ENCODE measurements at regions not wholly inside any gene's neighbourhood (a gene's known extent, or its start where the extent isn't known, plus 50 kb on each side); places are given as distances from the start of the nearest gene placed in this dataset.

GRCh38 chr6:67073938-67074337, 1366.9 kb upstream of the EYS start:
- no peaks in the 10 kb centered on the region for H3K27me3 ChIP-seq (ENCODE audit: control insufficient read depth in 1 of 2, insufficient read depth in 2 of 2, low read length in 1 of 2)
- no peak overlapping the region for H3K27ac ChIP-seq (ENCODE audit: low read depth in 1 of 2, low read length in 2 of 2)
- no peak overlapping the region for H3K4me3 ChIP-seq (ENCODE audit: low read length in 2 of 2)
- H3K4me1 ChIP-seq (ENCODE audit: control insufficient read depth in 1 of 2, insufficient read depth in 2 of 2, low read length in 2 of 2), result no peaks in the 10 kb centered on the region
- ATAC-seq (ENCODE audit: low FRiP score) (no peak), DNase-seq (no peak)
- 59 to 80% methylated on average over 3 of the region's 3 CpGs for WGBS, 2 donors
- H3K9me3 ChIP-seq (ENCODE audit: control insufficient read depth, low read length), result no peaks in the 10 kb centered on the region
- H3K36me3 ChIP-seq (ENCODE audit: control insufficient read depth in 1 of 2, insufficient read depth in 2 of 2, low read length in 1 of 2), result no peaks in the 10 kb centered on the region
- intact Hi-C loops (cut with DNase I), result no loop called here

GRCh38 chr6:67068781-67069180, 1361.8 kb upstream of the EYS start:
- Histone ChIP-seq H3K27ac (ENCODE audit: low read depth in 1 of 2, low read length in 2 of 2) (no peak overlapping the region), H3K27me3 (ENCODE audit: control insufficient read depth in 1 of 2, insufficient read depth in 2 of 2, low read length in 1 of 2) (no peaks in the 10 kb centered on the region), H3K9me3 (ENCODE audit: control insufficient read depth, low read length) (no peaks in the 10 kb centered on the region), H3K4me1 (ENCODE audit: control insufficient read depth in 1 of 2, insufficient read depth in 2 of 2, low read length in 2 of 2) (no peaks in the 10 kb centered on the region), H3K4me3 (ENCODE audit: low read length in 2 of 2) (no peak overlapping the region), H3K36me3 (ENCODE audit: control insufficient read depth in 1 of 2, insufficient read depth in 2 of 2, low read length in 1 of 2) (no peaks in the 10 kb centered on the region)
- no peak for DNase-seq
- intact Hi-C loops (cut with DNase I), result no loop called here
- ATAC-seq (ENCODE audit: low FRiP score), result no peak
- WGBS, 2 donors, result 91 to 95% methylated on average over 2 of the region's 2 CpGs

GRCh38 chr6:67064323-67064722, 1357.3 kb upstream of the EYS start:
- Histone ChIP-seq H3K9me3 (ENCODE audit: control insufficient read depth, low read length) (no peaks in the 10 kb centered on the region), H3K36me3 (ENCODE audit: control insufficient read depth in 1 of 2, insufficient read depth in 2 of 2, low read length in 1 of 2) (no peaks in the 10 kb centered on the region), H3K4me3 (ENCODE audit: low read length in 2 of 2) (no peak overlapping the region), H3K27me3 (ENCODE audit: control insufficient read depth in 1 of 2, insufficient read depth in 2 of 2, low read length in 1 of 2) (no peaks in the 10 kb centered on the region), H3K4me1 (ENCODE audit: control insufficient read depth in 1 of 2, insufficient read depth in 2 of 2, low read length in 2 of 2) (no peaks in the 10 kb centered on the region), H3K27ac (ENCODE audit: low read depth in 1 of 2, low read length in 2 of 2) (no peak overlapping the region)
- no peak for DNase-seq
- intact Hi-C loops (cut with DNase I), result no loop called here
- WGBS, 2 donors, result 69 to 71% methylated on average over 1 of the region's 1 CpG
- no peak for ATAC-seq (ENCODE audit: low FRiP score)

GRCh38 chr6:67047996-67048395, 1341.0 kb upstream of the EYS start:
- Histone ChIP-seq H3K27ac (ENCODE audit: low read depth in 1 of 2, low read length in 2 of 2) (no peak overlapping the region), H3K4me1 (ENCODE audit: control insufficient read depth in 1 of 2, insufficient read depth in 2 of 2, low read length in 2 of 2) (peaks cover 0 to 1% of the 10 kb centered on the region in 2 donors), H3K9me3 (ENCODE audit: control insufficient read depth, low read length) (no peaks in the 10 kb centered on the region), H3K27me3 (ENCODE audit: control insufficient read depth in 1 of 2, insufficient read depth in 2 of 2, low read length in 1 of 2) (no peaks in the 10 kb centered on the region), H3K4me3 (ENCODE audit: low read length in 2 of 2) (no peak overlapping the region), H3K36me3 (ENCODE audit: control insufficient read depth in 1 of 2, insufficient read depth in 2 of 2, low read length in 1 of 2) (no peaks in the 10 kb centered on the region)
- ATAC-seq (ENCODE audit: low FRiP score) (no peak), DNase-seq (no peak)
- intact Hi-C loops (cut with DNase I), result no loop called here
- WGBS, 2 donors, result 52 to 61% methylated on average over 1 of the region's 1 CpG

GRCh38 chr6:67045076-67045475, 1338.0 kb upstream of the EYS start:
- DNase-seq, result no peak
- no peak overlapping the region for H3K27ac ChIP-seq (ENCODE audit: low read depth in 1 of 2, low read length in 2 of 2)

GRCh38 chr6:67031451-67031850, 1324.4 kb upstream of the EYS start:
- DNase-seq, result no peak
- ATAC-seq (ENCODE audit: low FRiP score), result no peak
- Histone ChIP-seq H3K27ac (ENCODE audit: low read depth in 1 of 2, low read length in 2 of 2) (no peak overlapping the region), H3K4me3 (ENCODE audit: low read length in 2 of 2) (no peak overlapping the region), H3K9me3 (ENCODE audit: control insufficient read depth, low read length) (no peaks in the 10 kb centered on the region), H3K4me1 (ENCODE audit: control insufficient read depth in 1 of 2, insufficient read depth in 2 of 2, low read length in 2 of 2) (no peaks in the 10 kb centered on the region), H3K27me3 (ENCODE audit: control insufficient read depth in 1 of 2, insufficient read depth in 2 of 2, low read length in 1 of 2) (no peaks in the 10 kb centered on the region), H3K36me3 (ENCODE audit: control insufficient read depth in 1 of 2, insufficient read depth in 2 of 2, low read length in 1 of 2) (no peaks in the 10 kb centered on the region)
- intact Hi-C loops (cut with DNase I), result no loop called here
- 63 to 85% methylated on average over 9 of the region's 9 CpGs for WGBS, 2 donors

More at GRCh38 chr6:67045076-67045475, 1338.0 kb upstream of the EYS start:
- intact Hi-C loops (cut with DNase I), result no loop called here
- no peak for ATAC-seq (ENCODE audit: low FRiP score)
- Histone ChIP-seq H3K27me3 (ENCODE audit: control insufficient read depth in 1 of 2, insufficient read depth in 2 of 2, low read length in 1 of 2) (no peaks in the 10 kb centered on the region), H3K36me3 (ENCODE audit: control insufficient read depth in 1 of 2, insufficient read depth in 2 of 2, low read length in 1 of 2) (no peaks in the 10 kb centered on the region), H3K4me3 (ENCODE audit: low read length in 2 of 2) (no peak overlapping the region), H3K4me1 (ENCODE audit: control insufficient read depth in 1 of 2, insufficient read depth in 2 of 2, low read length in 2 of 2) (peaks cover 0 to 1% of the 10 kb centered on the region in 2 donors), H3K9me3 (ENCODE audit: control insufficient read depth, low read length) (no peaks in the 10 kb centered on the region)
- 59 to 75% methylated on average over 3 of the region's 3 CpGs for WGBS, 2 donors

GRCh38 chr6:67030861-67031260, 1323.8 kb upstream of the EYS start:
- 96 to 97% methylated on average over 19 of the region's 19 CpGs for WGBS, 2 donors
- intact Hi-C loops (cut with DNase I), result no loop called here

GRCh38 chr6:67016921-67017460, 1310.0 kb upstream of the EYS start:
- no peaks in the 10 kb centered on the region for H3K36me3 ChIP-seq (ENCODE audit: control insufficient read depth in 1 of 2, insufficient read depth in 2 of 2, low read length in 1 of 2)
- ATAC-seq (ENCODE audit: low FRiP score) (no peak), DNase-seq (no peak)
- H3K9me3 ChIP-seq (ENCODE audit: control insufficient read depth, low read length), result no peaks in the 10 kb centered on the region
- intact Hi-C loops (cut with DNase I), result no loop called here
- WGBS, 2 donors, result 41 to 63% methylated on average over 1 of the region's 1 CpG
- H3K27me3 ChIP-seq (ENCODE audit: control insufficient read depth in 1 of 2, insufficient read depth in 2 of 2, low read length in 1 of 2), result no peaks in the 10 kb centered on the region
- no peak overlapping the region for H3K27ac ChIP-seq (ENCODE audit: low read depth in 1 of 2, low read length in 2 of 2)
- no peaks in the 10 kb centered on the region for H3K4me1 ChIP-seq (ENCODE audit: control insufficient read depth in 1 of 2, insufficient read depth in 2 of 2, low read length in 2 of 2)
- H3K4me3 ChIP-seq (ENCODE audit: low read length in 2 of 2), result no peak overlapping the region

More at GRCh38 chr6:67030861-67031260, 1323.8 kb upstream of the EYS start:
- H3K36me3 ChIP-seq (ENCODE audit: control insufficient read depth in 1 of 2, insufficient read depth in 2 of 2, low read length in 1 of 2), result no peaks in the 10 kb centered on the region
- peak; percentile 50 for ATAC-seq (ENCODE audit: low FRiP score)
- H3K27me3 ChIP-seq (ENCODE audit: control insufficient read depth in 1 of 2, insufficient read depth in 2 of 2, low read length in 1 of 2), result no peaks in the 10 kb centered on the region
- H3K4me1 ChIP-seq (ENCODE audit: control insufficient read depth in 1 of 2, insufficient read depth in 2 of 2, low read length in 2 of 2), result no peaks in the 10 kb centered on the region
- no peak overlapping the region for H3K27ac ChIP-seq (ENCODE audit: low read depth in 1 of 2, low read length in 2 of 2)
- H3K9me3 ChIP-seq (ENCODE audit: control insufficient read depth, low read length), result no peaks in the 10 kb centered on the region
- DNase-seq, result no peak
- no peak overlapping the region for H3K4me3 ChIP-seq (ENCODE audit: low read length in 2 of 2)

GRCh38 chr6:67011441-67011840, 1304.4 kb upstream of the EYS start:
- ATAC-seq (ENCODE audit: low FRiP score) (no peak), DNase-seq (no peak)
- Histone ChIP-seq H3K27me3 (ENCODE audit: control insufficient read depth in 1 of 2, insufficient read depth in 2 of 2, low read length in 1 of 2) (no peaks in the 10 kb centered on the region), H3K36me3 (ENCODE audit: control insufficient read depth in 1 of 2, insufficient read depth in 2 of 2, low read length in 1 of 2) (no peaks in the 10 kb centered on the region), H3K4me1 (ENCODE audit: control insufficient read depth in 1 of 2, insufficient read depth in 2 of 2, low read length in 2 of 2) (no peaks in the 10 kb centered on the region), H3K9me3 (ENCODE audit: control insufficient read depth, low read length) (no peaks in the 10 kb centered on the region), H3K27ac (ENCODE audit: low read depth in 1 of 2, low read length in 2 of 2) (no peak overlapping the region), H3K4me3 (ENCODE audit: low read length in 2 of 2) (no peak overlapping the region)
- intact Hi-C loops (cut with DNase I), result no loop called here
- 65 to 71% methylated on average over 4 of the region's 4 CpGs for WGBS, 2 donors

Measured in aorta (tissue), 5 donors.